Left colon (tissue), 2 donors: ENCODE measurements at regions not wholly inside any gene's neighbourhood (a gene's known extent, or its start where the extent isn't known, plus 50 kb on each side); places are given as distances from the start of the nearest gene placed in this dataset.
"Not testable (repeated sequence)": the region's sequence is repeated elsewhere in the genome, so short reads cannot be mapped to it uniquely, and the experiment has no call there.

Experiments used
- ATAC-seq: fragments of 200-7000 bp; cut with Tn5 transposase; one replicate; pipeline ENCODE4 v1.9.1; 2020; ENCODE audit warnings: mild to moderate bottlenecking, moderate library complexity
- DNase-seq, 2 donors: peaks; one replicate each; pipeline ENCODE4 v3.0.0-alpha.2; 2020
- intact Hi-C, 2 donors: fragments of 100-400 bp; cut with DNase I in 1 of 2; cut with micrococcal nuclease in 1 of 2; formaldehyde crosslinking; loops; one replicate each; pipeline versions ENCODE4 v1.11.2 to v1.14.0; 2022; cut with DNase I, micrococcal nuclease
- donor health status: DM: no; HTN: no; CAD: no.
- donor health status: DM: yes; HTN: yes; CAD: no.

GRCh38 chr7:108875139-108875538, 305.5 kb downstream of the DNAJB9 start:
- intact Hi-C loops = no loop called here
- no peak for DNase-seq

DNA sequence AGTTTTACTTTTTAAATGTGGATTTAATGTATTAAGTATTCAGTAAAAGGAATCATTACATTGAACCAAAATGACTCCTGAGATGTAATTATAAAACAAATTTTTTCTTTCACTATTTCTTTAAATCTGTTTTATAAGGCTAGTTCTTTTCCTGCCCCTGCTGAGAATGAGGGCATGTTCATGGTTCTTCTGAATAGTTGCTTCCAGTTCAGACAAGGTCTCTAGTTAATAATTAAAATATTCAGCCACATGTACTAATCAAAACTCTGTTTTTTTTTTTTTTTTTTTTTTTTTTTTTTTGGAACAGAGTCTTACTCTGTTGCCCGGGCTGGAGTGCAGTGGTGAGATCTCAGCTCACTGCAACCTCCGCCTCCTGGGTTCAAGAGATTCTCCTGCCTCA, 321.2 kb downstream of the DNAJB9 start:
- no peak for ATAC-seq
- intact Hi-C loops = no loop called here
- DNase-seq = no peak

More at GRCh38 chr7:108875139-108875538, 305.5 kb downstream of the DNAJB9 start:
- no peak for ATAC-seq

DNA sequence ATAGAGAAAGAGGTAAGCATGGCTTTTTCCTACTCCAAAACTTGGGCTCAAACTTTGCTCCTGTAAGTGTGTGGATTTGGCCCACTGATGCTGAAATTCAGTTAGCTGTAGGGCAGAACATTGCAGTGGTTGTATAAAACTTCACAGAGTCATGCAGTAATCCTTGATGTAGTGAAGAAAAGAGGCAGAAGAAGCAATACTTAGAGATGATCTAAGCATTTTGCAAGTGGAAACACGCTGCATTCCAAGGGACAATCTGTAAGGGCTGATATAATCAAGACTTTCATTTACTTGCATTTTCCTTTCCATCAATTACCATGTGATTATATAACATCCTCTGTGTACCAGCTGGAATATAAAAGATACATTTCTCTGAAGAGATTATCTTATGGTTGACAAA, 338.8 kb downstream of the DNAJB9 start:
- intact Hi-C loops = no loop called here
- DNase-seq (no peak), ATAC-seq (no peak)

DNA sequence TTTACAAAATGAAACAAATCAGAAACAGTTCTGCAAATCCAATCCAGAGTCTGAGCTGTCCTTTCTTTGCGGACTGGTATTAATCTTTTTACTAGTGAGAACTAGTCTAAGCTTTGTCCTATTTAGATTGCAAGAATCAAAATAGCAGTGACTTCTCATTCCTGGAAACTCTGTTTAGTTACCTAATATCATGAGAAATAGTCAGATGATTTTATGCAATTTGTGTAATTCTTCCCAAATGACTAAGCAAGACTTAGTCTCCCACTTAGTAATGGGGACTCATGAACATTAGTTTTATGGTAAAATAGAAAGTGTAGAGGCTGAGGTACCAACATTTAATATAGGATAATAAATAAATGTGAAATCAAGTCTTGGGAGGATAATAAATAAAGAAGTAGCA, 341.3 kb downstream of the DNAJB9 start:
- DNase-seq = no peak
- no peak for ATAC-seq
- intact Hi-C loops = no loop called here

DNA sequence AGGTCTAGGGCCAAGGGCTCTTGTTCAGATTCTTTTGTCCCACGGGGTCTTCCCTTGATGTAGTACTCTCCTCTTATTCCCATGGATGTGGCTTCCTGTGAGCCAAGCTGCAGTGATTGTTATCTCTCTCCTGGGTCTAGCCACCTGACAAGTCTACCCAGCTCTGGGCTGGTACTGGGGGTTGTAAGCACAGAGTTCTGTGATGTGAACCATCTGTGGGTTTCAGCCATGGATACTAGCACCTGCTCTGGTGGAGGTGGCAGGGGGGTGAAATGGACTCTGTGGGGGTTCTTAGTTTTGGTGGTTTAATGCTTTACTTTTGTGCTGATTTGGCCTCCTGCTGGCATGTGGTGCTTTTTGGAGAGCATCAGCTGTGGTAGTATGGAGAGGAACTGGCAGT, 350.8 kb downstream of the DNAJB9 start:
- no peak for ATAC-seq
- no peak for DNase-seq
- intact Hi-C loops = no loop called here

- ATAC-seq, DNase-seq, intact Hi-C loops: not testable (repeated sequence)
Observed at GRCh38 chr7:108943048-108943447, 373.4 kb downstream of the DNAJB9 start.

DNA sequence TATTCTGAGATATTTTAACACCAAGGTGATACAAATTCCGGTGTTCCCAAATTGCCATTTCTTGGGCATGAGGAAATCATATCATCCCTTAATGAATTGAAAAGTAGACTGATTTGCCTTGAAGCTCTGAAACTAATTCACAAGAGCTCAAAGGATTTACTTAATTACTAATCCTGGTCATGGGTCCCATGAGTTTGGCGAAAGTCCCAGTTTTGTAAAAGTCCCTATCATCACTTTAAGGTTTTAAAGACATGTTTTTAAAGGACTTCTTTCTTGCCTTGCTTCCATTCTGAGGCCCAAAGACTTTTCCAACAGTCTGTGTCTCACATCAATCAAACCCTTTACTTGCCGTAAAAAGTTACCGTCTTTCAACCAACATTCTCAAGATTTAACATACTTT, 377.9 kb downstream of the DNAJB9 start:
- ATAC-seq = no peak
- DNase-seq = no peak
- intact Hi-C loops = no loop called here

DNA sequence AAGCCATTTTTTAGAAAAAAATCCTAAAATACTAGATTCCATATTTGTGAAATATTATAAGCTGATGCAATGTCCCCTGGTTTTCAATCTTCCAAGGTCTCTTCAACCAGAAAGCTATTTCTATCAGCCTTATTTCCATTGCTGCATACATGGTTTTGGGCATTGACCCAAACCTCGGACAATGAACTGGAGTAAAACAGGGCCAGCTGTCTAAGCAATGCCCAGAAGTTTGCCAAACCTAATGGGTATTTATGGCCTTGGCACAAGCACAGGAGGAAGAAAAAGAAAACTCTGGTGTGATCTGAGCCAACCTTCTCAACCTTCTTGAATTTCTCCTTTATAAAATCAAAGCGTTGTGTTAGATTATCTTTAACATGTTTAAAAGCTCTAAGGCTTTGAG, 402.3 kb downstream of the DNAJB9 start:
- DNase-seq (no peak), ATAC-seq (no peak)
- intact Hi-C loops = no loop called here

GRCh38 chr7:108973075-108973474, 403.4 kb downstream of the DNAJB9 start:
- ATAC-seq (no peak), DNase-seq (no peak)
- intact Hi-C loops = no loop called here

DNA sequence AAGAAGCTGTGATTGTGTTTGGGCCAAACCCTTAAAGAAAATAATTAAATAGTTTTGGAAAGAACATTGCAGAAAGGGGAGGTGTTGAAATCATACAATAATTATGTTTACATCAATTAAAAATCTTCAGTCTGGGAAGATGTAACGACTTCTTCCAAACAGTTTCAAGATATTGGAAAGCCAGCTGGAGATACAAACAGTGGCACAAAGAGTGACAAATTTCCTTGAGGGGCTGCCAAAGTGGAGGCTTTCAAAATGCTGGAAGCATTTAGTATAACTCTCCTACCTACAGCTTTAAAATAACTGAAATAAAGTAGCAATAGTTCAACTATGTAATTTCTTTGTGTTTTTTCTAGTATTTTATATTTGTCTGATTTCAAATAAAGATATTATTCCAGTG, 405.0 kb downstream of the DNAJB9 start:
- DNase-seq (no peak), ATAC-seq (no peak)
- intact Hi-C loops = no loop called here

GRCh38 chr7:108985037-108985436, 415.4 kb downstream of the DNAJB9 start:
- intact Hi-C loops = no loop called here
- ATAC-seq (no peak), DNase-seq (no peak)

DNA sequence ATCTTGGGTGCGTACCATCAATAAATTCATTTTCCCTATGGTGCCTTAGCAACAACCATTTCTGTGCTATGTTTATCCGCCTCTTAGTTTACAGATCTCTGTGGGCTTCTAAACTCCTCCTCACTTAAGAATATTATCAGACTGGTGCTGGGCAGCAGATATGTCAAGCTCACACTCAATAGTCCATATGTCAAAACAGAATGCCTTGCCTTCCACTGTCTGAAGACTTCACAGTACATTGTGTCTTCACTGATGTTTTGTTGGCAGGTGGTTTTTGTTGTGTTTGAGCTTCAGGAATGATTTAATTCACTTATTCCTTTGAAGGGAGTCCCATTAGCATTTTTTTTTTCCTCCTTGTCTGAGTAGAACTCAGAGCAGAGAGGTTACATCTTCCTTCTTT, 419.6 kb downstream of the DNAJB9 start:
- ATAC-seq (no peak), DNase-seq (no peak)
- intact Hi-C loops = no loop called here

DNA sequence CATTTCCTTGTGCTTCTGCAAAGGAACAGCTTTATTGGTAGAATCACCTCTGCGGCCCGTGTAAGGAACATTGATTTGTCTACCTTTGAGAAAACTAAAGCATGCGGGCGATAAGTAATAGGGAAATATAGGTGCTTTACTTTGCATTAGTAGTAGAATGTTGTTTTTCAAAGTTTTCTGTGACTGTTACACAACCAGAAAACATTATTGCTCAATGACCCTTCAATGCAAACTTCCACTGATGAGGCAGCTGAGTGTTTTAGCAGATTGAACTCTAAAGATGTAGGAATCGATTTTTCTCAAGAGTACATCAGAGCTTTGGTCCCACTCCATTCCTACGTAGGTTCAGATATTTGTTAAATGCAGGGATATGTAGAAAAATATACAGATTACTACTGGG, 427.8 kb downstream of the DNAJB9 start:
- DNase-seq (no peak), ATAC-seq (no peak)

GRCh38 chr7:109003742-109004141, 434.1 kb downstream of the DNAJB9 start:
- ATAC-seq = no peak
- no peak for DNase-seq
- intact Hi-C loops = no loop called here

More for the DNA sequence above, 427.8 kb downstream of the DNAJB9 start:
- intact Hi-C loops = no loop called here

GRCh38 chr7:109009636-109010035, 440.0 kb downstream of the DNAJB9 start:
- ATAC-seq = no peak
- intact Hi-C loops = no loop called here

GRCh38 chr7:109020251-109020650, 450.6 kb downstream of the DNAJB9 start:
- ATAC-seq (no peak), DNase-seq (no peak)
- intact Hi-C loops = no loop called here

More at GRCh38 chr7:109009636-109010035, 440.0 kb downstream of the DNAJB9 start:
- no peak for DNase-seq

DNA sequence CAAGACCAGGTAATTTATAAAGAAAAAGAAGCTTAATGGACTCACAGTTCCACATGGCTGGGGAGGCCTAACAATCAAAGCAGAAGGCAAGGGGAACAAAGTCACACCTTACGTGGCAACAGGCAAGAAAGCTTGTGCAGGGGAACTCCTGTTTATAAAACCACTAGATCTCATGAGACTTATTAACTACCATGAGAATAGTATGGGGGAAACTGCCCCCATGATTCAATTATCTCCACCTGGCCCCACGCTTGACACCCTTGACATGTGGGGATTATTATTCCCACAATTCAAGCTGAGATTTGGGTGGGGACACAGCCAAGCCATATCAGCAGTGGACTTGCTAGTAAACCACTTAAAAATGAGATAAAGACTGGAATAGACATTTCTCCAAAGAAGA, 451.7 kb downstream of the DNAJB9 start:
- ATAC-seq = no peak
- intact Hi-C loops = no loop called here
- no peak for DNase-seq

DNA sequence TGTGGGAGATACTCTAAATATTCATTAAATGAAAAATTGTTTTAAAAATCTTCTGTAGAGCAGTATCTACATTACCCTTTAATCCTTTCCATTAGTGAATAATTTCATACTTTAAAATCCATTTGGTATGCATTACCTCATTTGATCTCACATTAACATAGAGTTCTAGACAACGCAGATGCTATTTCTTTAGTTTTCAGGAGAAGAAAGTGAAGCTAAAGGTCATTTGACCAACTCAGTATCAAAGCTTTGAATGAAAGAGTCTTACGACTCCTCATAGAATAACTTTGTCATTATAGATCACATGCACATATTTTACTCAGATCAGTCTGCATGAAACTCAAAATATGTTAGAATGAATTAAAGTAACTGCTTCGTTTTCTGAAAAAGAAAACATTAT, 460.2 kb downstream of the DNAJB9 start:
- intact Hi-C loops = no loop called here
- ATAC-seq (no peak), DNase-seq (no peak)

- intact Hi-C loops = no loop called here
- no peak for DNase-seq
- ATAC-seq = no peak
Observed at GRCh38 chr7:109044691-109045090, 475.0 kb downstream of the DNAJB9 start.

GRCh38 chr7:109049366-109049765, 479.7 kb downstream of the DNAJB9 start:
- intact Hi-C loops = no loop called here
- ATAC-seq (no peak), DNase-seq (no peak)

DNA sequence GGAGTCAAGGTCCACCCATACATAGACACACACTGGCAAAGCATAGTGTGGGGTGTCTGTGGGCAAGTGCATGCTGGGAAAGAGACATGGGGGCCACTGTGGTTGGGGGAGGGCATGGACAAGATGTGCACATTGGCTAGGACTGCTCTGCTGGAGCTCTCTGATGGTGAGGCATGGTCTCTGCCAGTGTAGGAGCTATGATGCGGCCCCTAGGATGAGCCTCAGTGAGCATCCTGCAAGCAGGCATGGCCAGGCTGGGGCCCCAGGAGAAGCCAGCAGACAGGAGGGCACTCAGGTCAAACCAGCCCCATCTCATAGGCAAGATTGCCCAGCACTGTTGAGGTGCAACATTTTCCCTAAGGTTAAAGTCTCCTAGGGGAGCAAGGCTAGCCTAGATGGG, 489.4 kb downstream of the DNAJB9 start:
- no peak for ATAC-seq
- intact Hi-C loops = no loop called here
- no peak for DNase-seq

DNA sequence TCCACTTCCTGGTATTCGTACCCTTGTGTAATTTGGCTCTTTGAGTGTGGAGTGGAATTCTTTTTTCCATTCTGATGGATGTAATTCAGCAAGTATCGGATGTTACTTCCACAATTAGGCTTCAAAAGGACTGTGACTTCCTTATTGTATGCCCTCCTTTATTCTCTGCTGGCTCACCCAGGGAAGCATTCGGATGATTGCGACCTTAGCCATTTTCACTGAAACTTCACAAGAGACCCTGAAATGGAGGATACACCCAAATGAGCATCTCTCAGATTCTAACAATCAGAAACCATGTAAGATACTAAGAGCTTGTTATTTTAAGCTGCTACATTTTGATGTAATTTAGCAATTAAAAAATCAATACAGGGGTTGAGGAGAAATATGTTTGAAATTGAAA, 493.1 kb downstream of the DNAJB9 start:
- intact Hi-C loops = no loop called here
- ATAC-seq = no peak
- DNase-seq = no peak
